GM12878 (cell line): ENCODE measurements at regions not wholly inside any gene's neighbourhood (a gene's known extent, or its start where the extent isn't known, plus 50 kb on each side); places are given as distances from the start of the nearest gene placed in this dataset.

ENCODE experiments used
- ATAC-seq: fragments of 200-7000 bp; cut with Tn5 transposase; 3 replicates; pipeline ENCODE4 v1.9.1; 2020; ENCODE audit warnings: mild to moderate bottlenecking, moderate library complexity
- BruUV-seq: library from RNA; stranded (reverse); fragments of 400-500 nt; replicated peaks from 2 replicates; lab custom pipeline; 2021; lab: Mats Ljungman, UMichigan
- CTCF ChIA-PET: fragments of 300-600 bp; sonication (Branson Sonifier 250); formaldehyde crosslinking; extraction: SDS; loops from one replicate; lab custom pipeline; 2021; ENCODE audit warnings: inconsistent platforms; lab: Yijun Ruan, JAX
- POLR2A ChIA-PET: fragments of 350-600 bp; formaldehyde crosslinking; extraction: SDS; loops from one replicate; lab custom pipeline; 2021; ENCODE audit warnings: inconsistent platforms; lab: Charles Lee
- RAD21 ChIA-PET: fragments of 300-600 bp; sonication (Branson Sonifier 250); formaldehyde crosslinking; loops from one replicate; lab custom pipeline; 2023; ENCODE audit warnings: antibody characterized with exemption; ENCODE audit not compliant: unreplicated experiment; lab: Charles Lee
- SMC1A ChIA-PET: fragments of 300-600 bp; sonication (Branson Sonifier 250); formaldehyde crosslinking; loops from one replicate; lab custom pipeline; 2023; ENCODE audit not compliant: unreplicated experiment, uncharacterized antibody; lab: Charles Lee
- DNase-seq: peaks from one replicate; pipeline ENCODE4 v3.0.0-alpha.2; 2011; ENCODE audit warnings: low read depth, low spot score
- FAIRE-seq: peaks from 3 replicates; lab custom pipeline; 2011; peaks lifted over from hg19 to GRCh38; lab: Jason Lieb, UNC
- H2AFZ ChIP-seq: 2 replicates; pipeline ENCODE4 v1.6.0; 2011; ENCODE audit warnings: low read depth, low read length, control low read depth; ENCODE audit not compliant: control insufficient read depth
- H3K27ac ChIP-seq: 2 replicates; pipeline ENCODE4 v1.5.1; 2011; ENCODE audit warnings: control low read depth; ENCODE audit not compliant: control insufficient read depth, insufficient read depth
- H3K27me3 ChIP-seq, 2 experiments: replicated peaks in 1 of 2; 2 replicates each; pipeline versions ENCODE4 v1.6.0 to v1.6.1; 2011; ENCODE audit warnings: low read length in 1 of 2; ENCODE audit not compliant: control insufficient read depth in 2 of 2, insufficient read depth in 2 of 2
- H3K36me3 ChIP-seq, 2 experiments: 2 replicates each; pipeline ENCODE4 v1.5.1; 2011; ENCODE audit warnings: low read length in 1 of 2; ENCODE audit not compliant: control insufficient read depth in 2 of 2, insufficient read depth in 2 of 2
- H3K4me1 ChIP-seq: 2 replicates; pipeline ENCODE4 v1.6.1; 2011; ENCODE audit warnings: mild to moderate bottlenecking, low read length, moderate library complexity, mixed read lengths; ENCODE audit not compliant: control insufficient read depth, insufficient read depth
- H3K4me2 ChIP-seq: 2 replicates; pipeline ENCODE4 v1.6.0; 2011; ENCODE audit warnings: control low read depth; ENCODE audit not compliant: control insufficient read depth, insufficient read depth
- H3K4me3 ChIP-seq: fragments of 200-600 bp; sonication (generic); 2 replicates; pipeline ENCODE4 v1.5.1; 2016
- H3K79me2 ChIP-seq: 2 replicates; pipeline ENCODE4 v1.6.0; 2011; ENCODE audit warnings: low read length; ENCODE audit not compliant: control insufficient read depth, insufficient read depth
- H3K9ac ChIP-seq: 2 replicates; pipeline ENCODE4 v1.8.0; 2011; ENCODE audit warnings: low read length, control low read depth, mixed read lengths; ENCODE audit not compliant: control insufficient read depth, insufficient read depth
- H3K9me3 ChIP-seq: replicated peaks from 3 replicates; pipeline ENCODE4 v1.5.1; 2011; ENCODE audit warnings: mild to moderate bottlenecking, low read length; ENCODE audit not compliant: control insufficient read depth, insufficient read depth
- H4K20me1 ChIP-seq: 2 replicates; pipeline ENCODE4 v1.6.0; 2011; ENCODE audit not compliant: control insufficient read depth, insufficient read depth
- EED ChIP-seq: sonication (generic); IDR thresholded peaks from 2 replicates; pipeline ENCODE4 v1.6.1; 2016; ENCODE audit warnings: antibody characterized with exemption, low read depth
- EZH2 ChIP-seq: IDR thresholded peaks from 2 replicates; pipeline ENCODE4 v1.6.1; 2012; ENCODE audit warnings: low read depth, mild to moderate bottlenecking, control low read depth, inconsistent platforms, low read length, borderline replicate concordance; ENCODE audit not compliant: control insufficient read depth
- HCFC1 ChIP-seq: fragments of 150-350 bp; IDR thresholded peaks from 2 replicates; pipeline ENCODE4 v1.6.1; 2014; ENCODE audit warnings: low read length
- MEF2A ChIP-seq: IDR thresholded peaks from 2 replicates; pipeline ENCODE4 v1.6.1; 2011; ENCODE audit warnings: low read depth, mild to moderate bottlenecking, low read length, moderate library complexity; ENCODE audit not compliant: insufficient read depth
- PBX3 ChIP-seq: IDR thresholded peaks from 2 replicates; pipeline ENCODE4 v1.6.1; 2011; ENCODE audit warnings: mild to moderate bottlenecking, low read depth, low read length, moderate library complexity; ENCODE audit not compliant: insufficient replicate concordance
- RB1 ChIP-seq: fragments of 450-650 bp; formaldehyde crosslinking; IDR thresholded peaks from 2 replicates; pipeline ENCODE4 v1.6.1; 2017; ENCODE audit warnings: mild to moderate bottlenecking, borderline replicate concordance
- in situ Hi-C: fragments of 300-500 bp; cut with MboI; formaldehyde crosslinking; loops from 9 replicates; pipeline ENCODE4 v1.14.3; 2018; ENCODE audit warnings: mixed read lengths
- intact Hi-C: fragments of 100-400 bp; cut with micrococcal nuclease; formaldehyde crosslinking; loops from one replicate; pipeline ENCODE4 v1.14.2; 2022; ENCODE audit not compliant: unreplicated experiment
- TF ChIP-seq, protein P1 (sequence below): fragments of 450-650 bp; formaldehyde crosslinking; IDR thresholded peaks from 2 replicates; pipeline ENCODE4 v1.4.0; 2022; ENCODE audit warnings: mild to moderate bottlenecking, moderate library complexity
- TF ChIP-seq, protein P2 (sequence below): IDR thresholded peaks from 2 replicates; pipeline ENCODE4 v1.6.1; 2012; ENCODE audit warnings: improper control_type of control experiment, low read depth, low read length; ENCODE audit not compliant: insufficient replicate concordance

DNA sequence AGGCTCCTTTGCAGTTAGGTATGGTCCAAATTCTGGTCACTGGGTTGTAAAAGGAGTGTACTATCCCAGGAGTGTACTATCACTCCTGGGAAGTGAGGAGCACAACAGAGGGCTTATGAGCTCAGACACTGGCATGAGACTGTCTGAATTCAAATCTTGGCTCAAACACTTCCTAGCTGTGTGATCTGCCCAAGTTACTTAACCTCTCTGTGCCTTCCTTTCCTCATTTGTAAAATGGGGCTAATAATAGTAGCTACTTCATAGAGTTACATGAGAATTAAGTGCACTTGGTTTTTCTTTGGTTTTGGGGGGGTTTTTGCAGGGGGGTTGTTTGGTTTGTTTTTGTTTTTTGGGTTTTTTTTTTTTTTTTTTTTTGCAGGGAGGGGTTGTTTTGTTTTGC, 152.0 kb downstream of the BCOR start:
- DNase-seq = no peak
- in situ Hi-C loops = no loop called here
- BruUV-seq = no TSS peak
- Histone ChIP-seq H3K4me2 (no peak overlapping the region), H3K9me3 (no peaks in the 10 kb centered on the region; the same call in 2 of the 3 replicates), H3K4me1 (no peaks in the 10 kb centered on the region), H3K9ac (no peak overlapping the region), H4K20me1 (no peaks in the 10 kb centered on the region), H3K79me2 (no peaks in the 10 kb centered on the region), H3K4me3 (no peak overlapping the region), H3K36me3 (no peaks in the 10 kb centered on the region), H2AFZ (no peak overlapping the region), H3K27ac (no peak overlapping the region), H3K27me3 (no peaks in the 10 kb centered on the region)
- no peak for FAIRE-seq
- CTCF ChIA-PET = no interaction called here
- RAD21 ChIA-PET = no interaction called here
- TF ChIP-seq, protein P1, sequence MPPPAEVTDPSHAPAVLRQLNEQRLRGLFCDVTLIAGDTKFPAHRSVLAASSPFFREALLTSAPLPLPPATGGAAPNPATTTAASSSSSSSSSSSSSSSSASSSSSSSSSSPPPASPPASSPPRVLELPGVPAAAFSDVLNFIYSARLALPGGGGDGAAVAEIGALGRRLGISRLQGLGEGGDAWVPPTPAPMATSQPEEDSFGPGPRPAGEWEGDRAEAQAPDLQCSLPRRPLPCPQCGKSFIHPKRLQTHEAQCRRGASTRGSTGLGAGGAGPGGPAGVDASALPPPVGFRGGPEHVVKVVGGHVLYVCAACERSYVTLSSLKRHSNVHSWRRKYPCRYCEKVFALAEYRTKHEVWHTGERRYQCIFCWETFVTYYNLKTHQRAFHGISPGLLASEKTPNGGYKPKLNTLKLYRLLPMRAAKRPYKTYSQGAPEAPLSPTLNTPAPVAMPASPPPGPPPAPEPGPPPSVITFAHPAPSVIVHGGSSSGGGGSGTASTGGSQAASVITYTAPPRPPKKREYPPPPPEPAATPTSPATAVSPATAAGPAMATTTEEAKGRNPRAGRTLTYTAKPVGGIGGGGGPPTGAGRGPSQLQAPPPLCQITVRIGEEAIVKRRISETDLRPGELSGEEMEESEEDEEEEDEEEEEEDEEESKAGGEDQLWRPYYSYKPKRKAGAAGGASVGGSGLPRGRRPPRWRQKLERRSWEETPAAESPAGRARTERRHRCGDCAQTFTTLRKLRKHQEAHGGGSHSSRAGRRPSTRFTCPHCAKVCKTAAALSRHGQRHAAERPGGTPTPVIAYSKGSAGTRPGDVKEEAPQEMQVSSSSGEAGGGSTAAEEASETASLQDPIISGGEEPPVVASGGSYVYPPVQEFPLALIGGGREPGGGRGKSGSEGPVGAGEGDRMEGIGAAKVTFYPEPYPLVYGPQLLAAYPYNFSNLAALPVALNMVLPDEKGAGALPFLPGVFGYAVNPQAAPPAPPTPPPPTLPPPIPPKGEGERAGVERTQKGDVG = no peak
- TF ChIP-seq, protein P2, sequence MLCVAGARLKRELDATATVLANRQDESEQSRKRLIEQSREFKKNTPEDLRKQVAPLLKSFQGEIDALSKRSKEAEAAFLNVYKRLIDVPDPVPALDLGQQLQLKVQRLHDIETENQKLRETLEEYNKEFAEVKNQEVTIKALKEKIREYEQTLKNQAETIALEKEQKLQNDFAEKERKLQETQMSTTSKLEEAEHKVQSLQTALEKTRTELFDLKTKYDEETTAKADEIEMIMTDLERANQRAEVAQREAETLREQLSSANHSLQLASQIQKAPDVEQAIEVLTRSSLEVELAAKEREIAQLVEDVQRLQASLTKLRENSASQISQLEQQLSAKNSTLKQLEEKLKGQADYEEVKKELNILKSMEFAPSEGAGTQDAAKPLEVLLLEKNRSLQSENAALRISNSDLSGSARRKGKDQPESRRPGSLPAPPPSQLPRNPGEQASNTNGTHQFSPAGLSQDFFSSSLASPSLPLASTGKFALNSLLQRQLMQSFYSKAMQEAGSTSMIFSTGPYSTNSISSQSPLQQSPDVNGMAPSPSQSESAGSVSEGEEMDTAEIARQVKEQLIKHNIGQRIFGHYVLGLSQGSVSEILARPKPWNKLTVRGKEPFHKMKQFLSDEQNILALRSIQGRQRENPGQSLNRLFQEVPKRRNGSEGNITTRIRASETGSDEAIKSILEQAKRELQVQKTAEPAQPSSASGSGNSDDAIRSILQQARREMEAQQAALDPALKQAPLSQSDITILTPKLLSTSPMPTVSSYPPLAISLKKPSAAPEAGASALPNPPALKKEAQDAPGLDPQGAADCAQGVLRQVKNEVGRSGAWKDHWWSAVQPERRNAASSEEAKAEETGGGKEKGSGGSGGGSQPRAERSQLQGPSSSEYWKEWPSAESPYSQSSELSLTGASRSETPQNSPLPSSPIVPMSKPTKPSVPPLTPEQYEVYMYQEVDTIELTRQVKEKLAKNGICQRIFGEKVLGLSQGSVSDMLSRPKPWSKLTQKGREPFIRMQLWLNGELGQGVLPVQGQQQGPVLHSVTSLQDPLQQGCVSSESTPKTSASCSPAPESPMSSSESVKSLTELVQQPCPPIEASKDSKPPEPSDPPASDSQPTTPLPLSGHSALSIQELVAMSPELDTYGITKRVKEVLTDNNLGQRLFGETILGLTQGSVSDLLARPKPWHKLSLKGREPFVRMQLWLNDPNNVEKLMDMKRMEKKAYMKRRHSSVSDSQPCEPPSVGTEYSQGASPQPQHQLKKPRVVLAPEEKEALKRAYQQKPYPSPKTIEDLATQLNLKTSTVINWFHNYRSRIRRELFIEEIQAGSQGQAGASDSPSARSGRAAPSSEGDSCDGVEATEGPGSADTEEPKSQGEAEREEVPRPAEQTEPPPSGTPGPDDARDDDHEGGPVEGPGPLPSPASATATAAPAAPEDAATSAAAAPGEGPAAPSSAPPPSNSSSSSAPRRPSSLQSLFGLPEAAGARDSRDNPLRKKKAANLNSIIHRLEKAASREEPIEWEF = no peak
- no peak for TF ChIP-seq EED
- no peak for TF ChIP-seq RB1
- TF ChIP-seq EZH2 = no peak
- TF ChIP-seq MEF2A = no peak
- no peak for TF ChIP-seq PBX3
- TF ChIP-seq HCFC1 = no peak
- SMC1A ChIA-PET = interaction anchor here (0.6 kb wide), 1 partner anchor 52 kb away, joined by 3 read pairs; no protein-coding TSS in a partner anchor
- intact Hi-C loops = no loop called here
- POLR2A ChIA-PET = no interaction called here
- ATAC-seq = no peak
